Liver (tissue), 2 donors: ENCODE measurements at regions not wholly inside any gene's neighbourhood (a gene's known extent, or its start where the extent isn't known, plus 50 kb on each side); places are given as distances from the start of the nearest gene placed in this dataset.

Source experiments
- TF ChIP-seq, protein P1 (sequence below): fragments of 150-350 bp; IDR thresholded peaks from 2 replicates; pipeline ENCODE4 v1.5.1; 2017; ENCODE audit warnings: improper control_type of control experiment, low read depth, low read length; ENCODE audit not compliant: missing input control
- TF ChIP-seq, protein P2 (sequence below): IDR thresholded peaks from 2 replicates; pipeline ENCODE4 v1.6.1; 2016; ENCODE audit warnings: antibody characterized with exemption
- donor health status: healthy.

DNA sequence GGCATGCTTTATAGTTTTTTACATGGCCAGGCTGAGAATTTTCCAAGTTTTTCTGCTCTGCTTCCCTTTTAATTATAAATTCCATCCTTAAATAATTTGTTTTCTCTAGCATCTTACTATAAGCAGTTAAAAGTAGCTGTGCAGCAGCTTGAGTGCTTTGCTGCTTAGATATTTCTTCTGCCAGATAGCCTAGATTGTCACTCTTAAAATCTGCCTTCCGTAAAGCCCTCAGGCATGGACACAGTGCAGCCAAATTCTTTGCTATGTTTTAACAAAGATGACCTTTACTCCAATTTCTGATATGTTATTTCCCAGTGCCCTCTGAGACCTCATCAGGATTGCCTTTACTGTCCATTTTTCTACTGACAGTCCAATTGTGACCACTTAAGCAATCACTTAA, 92.6 kb upstream of the SGK1 start:
- TF ChIP-seq, protein P1, sequence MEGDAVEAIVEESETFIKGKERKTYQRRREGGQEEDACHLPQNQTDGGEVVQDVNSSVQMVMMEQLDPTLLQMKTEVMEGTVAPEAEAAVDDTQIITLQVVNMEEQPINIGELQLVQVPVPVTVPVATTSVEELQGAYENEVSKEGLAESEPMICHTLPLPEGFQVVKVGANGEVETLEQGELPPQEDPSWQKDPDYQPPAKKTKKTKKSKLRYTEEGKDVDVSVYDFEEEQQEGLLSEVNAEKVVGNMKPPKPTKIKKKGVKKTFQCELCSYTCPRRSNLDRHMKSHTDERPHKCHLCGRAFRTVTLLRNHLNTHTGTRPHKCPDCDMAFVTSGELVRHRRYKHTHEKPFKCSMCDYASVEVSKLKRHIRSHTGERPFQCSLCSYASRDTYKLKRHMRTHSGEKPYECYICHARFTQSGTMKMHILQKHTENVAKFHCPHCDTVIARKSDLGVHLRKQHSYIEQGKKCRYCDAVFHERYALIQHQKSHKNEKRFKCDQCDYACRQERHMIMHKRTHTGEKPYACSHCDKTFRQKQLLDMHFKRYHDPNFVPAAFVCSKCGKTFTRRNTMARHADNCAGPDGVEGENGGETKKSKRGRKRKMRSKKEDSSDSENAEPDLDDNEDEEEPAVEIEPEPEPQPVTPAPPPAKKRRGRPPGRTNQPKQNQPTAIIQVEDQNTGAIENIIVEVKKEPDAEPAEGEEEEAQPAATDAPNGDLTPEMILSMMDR, result no peak
- TF ChIP-seq, protein P2, sequence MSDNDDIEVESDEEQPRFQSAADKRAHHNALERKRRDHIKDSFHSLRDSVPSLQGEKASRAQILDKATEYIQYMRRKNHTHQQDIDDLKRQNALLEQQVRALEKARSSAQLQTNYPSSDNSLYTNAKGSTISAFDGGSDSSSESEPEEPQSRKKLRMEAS, result no peak
